ENCODE measurements at regions not wholly inside any gene's neighbourhood (a gene's known extent, or its start where the extent isn't known, plus 50 kb on each side); places are given as distances from the start of the nearest gene placed in this dataset.
A peak's percentile ranks its signal among the peaks of the same experiment; 100 is the strongest.
"Not testable (repeated sequence)": the region's sequence is repeated elsewhere in the genome, so short reads cannot be mapped to it uniquely, and the experiment has no call there.

DNA sequence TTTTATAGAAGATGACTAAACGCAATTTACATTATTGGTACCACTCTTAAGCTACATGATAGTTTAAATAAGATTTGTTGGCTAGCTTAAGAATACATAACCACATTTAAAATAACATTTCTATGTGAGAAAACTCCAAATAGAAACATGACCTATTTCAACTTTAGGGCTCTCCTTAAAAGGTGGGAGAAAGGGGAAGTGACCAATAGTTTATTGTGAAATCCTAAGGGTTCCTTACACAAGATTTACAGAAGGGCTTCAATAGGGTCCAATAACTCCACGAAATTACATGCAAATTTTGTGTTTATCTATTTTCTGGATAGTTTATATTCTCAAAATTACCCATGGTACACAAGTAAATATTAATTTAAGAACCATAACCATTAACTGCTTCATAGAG, 91.6 kb upstream of the DST start:
- Histone ChIP-seq H3K27me3 (ENCODE audit: control insufficient read depth, insufficient read depth, low read length) (no peaks in the 10 kb centered on the region), H3K36me3 (ENCODE audit: insufficient read depth, low read length) (peaks cover 17% of the 10 kb centered on the region), H3K4me2 (ENCODE audit: low read length) (no peak overlapping the region), H3K9ac (ENCODE audit: low read depth, low read length) (no peak overlapping the region), H3K4me3 (ENCODE audit: low read length) (no peak overlapping the region), H3K9me3 (replicated peaks; ENCODE audit: low read length) (no peaks in the 10 kb centered on the region), H3K4me1 (ENCODE audit: control insufficient read depth, insufficient read depth, low read length) (peaks cover 52% of the 10 kb centered on the region)

- Histone ChIP-seq H3K9me3 (replicated peaks; ENCODE audit: low read length) (no peaks in the 10 kb centered on the region), H3K4me1 (ENCODE audit: control insufficient read depth, insufficient read depth, low read length) (peaks cover 62% of the 10 kb centered on the region), H3K9ac (ENCODE audit: low read depth, low read length) (peak overlapping the region; percentile 23), H3K36me3 (ENCODE audit: insufficient read depth, low read length) (peaks cover 17% of the 10 kb centered on the region), H3K4me3 (ENCODE audit: low read length) (no peak overlapping the region), H3K4me2 (ENCODE audit: low read length) (peak overlapping the region; percentile 58), H3K27me3 (ENCODE audit: control insufficient read depth, insufficient read depth, low read length) (no peaks in the 10 kb centered on the region)
These were observed 90.6 kb upstream of the DST start for GRCh38 chr6:56733211-56733697.

DNA sequence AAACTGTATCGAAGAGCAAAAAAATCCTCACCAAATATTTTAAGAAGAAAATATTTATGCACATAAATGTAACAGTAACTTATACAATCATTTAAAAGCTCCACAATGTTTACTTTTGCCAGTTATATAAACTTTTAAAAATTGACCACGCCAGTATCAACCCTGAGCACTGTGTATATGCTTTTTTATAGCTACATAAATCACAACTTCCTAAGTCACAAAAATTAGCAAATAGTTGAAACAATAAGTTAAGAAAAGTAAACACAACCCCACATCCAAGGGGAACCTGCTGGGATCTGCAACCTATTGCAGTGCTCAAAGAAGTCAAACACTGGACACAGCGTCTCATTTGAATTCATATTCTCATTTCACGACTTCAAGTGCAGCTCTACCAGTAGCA, 89.8 kb upstream of the DST start:
- H3K9ac ChIP-seq (ENCODE audit: low read depth, low read length), result peak overlapping the region; percentile 26
- peak overlapping the region; percentile 58 for H3K4me2 ChIP-seq (ENCODE audit: low read length)
- peaks cover 70% of the 10 kb centered on the region for H3K4me1 ChIP-seq (ENCODE audit: control insufficient read depth, insufficient read depth, low read length)
- no peaks in the 10 kb centered on the region for H3K9me3 ChIP-seq (replicated peaks; ENCODE audit: low read length)
- no peak overlapping the region for H3K4me3 ChIP-seq (ENCODE audit: low read length)
- H3K27me3 ChIP-seq (ENCODE audit: control insufficient read depth, insufficient read depth, low read length), result no peaks in the 10 kb centered on the region
- peaks cover 17% of the 10 kb centered on the region for H3K36me3 ChIP-seq (ENCODE audit: insufficient read depth, low read length)

DNA sequence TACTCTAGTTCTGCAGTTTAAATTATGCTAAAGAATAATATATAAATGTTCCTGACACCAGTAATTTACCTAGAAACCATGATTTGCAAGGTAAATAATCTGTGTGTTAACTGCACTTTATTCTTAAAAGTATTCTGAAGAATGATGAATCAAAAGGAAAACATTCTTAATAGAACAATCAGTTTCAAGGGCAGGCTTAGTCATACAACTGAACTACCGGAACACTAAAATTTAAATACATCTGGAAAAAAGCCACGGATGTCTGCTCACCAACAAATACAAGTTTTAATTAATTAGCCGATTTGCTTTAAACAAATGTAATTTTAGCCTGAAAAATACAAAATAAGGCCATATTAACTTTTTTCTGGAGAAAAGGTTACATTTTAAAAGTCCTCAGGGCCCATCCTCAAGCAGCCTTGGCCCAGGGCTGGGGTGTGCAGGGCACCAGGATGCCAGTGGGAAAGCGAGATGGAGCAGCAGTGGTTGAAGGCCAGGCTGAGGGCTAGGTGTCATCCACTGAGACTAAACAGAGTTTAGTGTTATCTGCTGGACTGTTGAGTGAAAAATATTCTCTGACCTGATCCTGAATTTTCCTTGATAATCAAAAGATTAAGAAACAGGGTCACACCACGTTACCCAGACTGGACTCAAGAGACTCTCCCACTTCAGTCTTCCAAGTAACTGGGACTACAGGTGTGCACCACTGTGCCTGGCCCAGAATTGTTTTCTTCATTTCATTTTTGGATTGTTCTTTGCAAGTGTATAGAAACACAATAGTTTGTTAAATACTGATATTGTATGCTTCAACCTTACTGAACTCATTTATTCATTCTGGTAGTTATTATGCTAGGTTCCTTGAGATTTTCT, 88.2 kb upstream of the DST start:
- H3K9ac ChIP-seq (ENCODE audit: low read depth, low read length), result peak overlapping the region; percentile 77
- H3K9me3 ChIP-seq (replicated peaks; ENCODE audit: low read length), result no peaks in the 10 kb centered on the region
- peaks cover 17% of the 10 kb centered on the region for H3K36me3 ChIP-seq (ENCODE audit: insufficient read depth, low read length)
- H3K4me3 ChIP-seq (ENCODE audit: low read length), result peak overlapping the region; percentile 47
- no peaks in the 10 kb centered on the region for H3K27me3 ChIP-seq (ENCODE audit: control insufficient read depth, insufficient read depth, low read length)
- H3K4me2 ChIP-seq (ENCODE audit: low read length), result peak overlapping the region; percentile 70
- peaks cover 80% of the 10 kb centered on the region for H3K4me1 ChIP-seq (ENCODE audit: control insufficient read depth, insufficient read depth, low read length)

GRCh38 chr6:56729719-56730118, 87.0 kb upstream of the DST start:
- Histone ChIP-seq H3K27me3 (ENCODE audit: control insufficient read depth, insufficient read depth, low read length) (no peaks in the 10 kb centered on the region), H3K9me3 (replicated peaks; ENCODE audit: low read length) (no peaks in the 10 kb centered on the region), H3K4me2 (ENCODE audit: low read length) (peak overlapping the region; percentile 70), H3K4me1 (ENCODE audit: control insufficient read depth, insufficient read depth, low read length) (peaks cover 90% of the 10 kb centered on the region), H3K36me3 (ENCODE audit: insufficient read depth, low read length) (peaks cover 20% of the 10 kb centered on the region), H3K9ac (ENCODE audit: low read depth, low read length) (peak overlapping the region; percentile 77), H3K4me3 (ENCODE audit: low read length) (no peak overlapping the region)

DNA sequence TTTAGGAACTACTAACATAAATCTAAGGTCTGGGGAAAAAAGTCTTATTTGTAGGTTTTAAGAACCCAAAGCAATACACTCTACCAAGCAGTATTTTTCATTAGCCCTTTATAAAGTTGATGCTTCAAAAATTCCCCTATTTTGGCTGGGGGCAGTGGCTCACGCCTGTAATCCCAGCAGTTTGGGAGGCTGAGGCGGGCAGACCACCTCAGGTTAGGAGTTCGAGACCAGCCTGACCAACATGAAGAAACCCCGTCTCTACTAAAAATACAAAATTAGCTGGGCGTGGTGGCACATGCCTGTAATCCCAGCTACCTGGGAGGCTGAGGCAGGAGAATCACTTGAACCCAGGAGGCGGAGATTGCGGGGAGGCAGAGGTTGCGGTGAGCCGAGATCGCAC, 86.5 kb upstream of the DST start:
- not testable (repeated sequence) for H3K4me3 ChIP-seq (ENCODE audit: low read length)
- peaks cover 17% of the 10 kb centered on the region for H3K36me3 ChIP-seq (ENCODE audit: insufficient read depth, low read length)

GRCh38 chr6:56727097-56727850, 84.6 kb upstream of the DST start:
- Histone ChIP-seq H3K4me1 (ENCODE audit: control insufficient read depth, insufficient read depth, low read length) (peaks cover 77% of the 10 kb centered on the region), H3K4me3 (ENCODE audit: low read length) (no peak overlapping the region), H3K27me3 (ENCODE audit: control insufficient read depth, insufficient read depth, low read length) (no peaks in the 10 kb centered on the region), H3K4me2 (ENCODE audit: low read length) (no peak overlapping the region), H3K9me3 (replicated peaks; ENCODE audit: low read length) (no peaks in the 10 kb centered on the region), H3K9ac (ENCODE audit: low read depth, low read length) (peak overlapping the region; percentile 1), H3K36me3 (ENCODE audit: insufficient read depth, low read length) (peaks cover 6% of the 10 kb centered on the region)

More for the DNA sequence above, 86.5 kb upstream of the DST start:
- peaks cover 91% of the 10 kb centered on the region for H3K4me1 ChIP-seq (ENCODE audit: control insufficient read depth, insufficient read depth, low read length)
- H3K9ac ChIP-seq (ENCODE audit: low read depth, low read length), result peak overlapping the region; percentile 40
- H3K27me3 ChIP-seq (ENCODE audit: control insufficient read depth, insufficient read depth, low read length); H3K9me3 ChIP-seq (replicated peaks; ENCODE audit: low read length): not testable (repeated sequence)
- peak overlapping the region; percentile 70 for H3K4me2 ChIP-seq (ENCODE audit: low read length)

DNA sequence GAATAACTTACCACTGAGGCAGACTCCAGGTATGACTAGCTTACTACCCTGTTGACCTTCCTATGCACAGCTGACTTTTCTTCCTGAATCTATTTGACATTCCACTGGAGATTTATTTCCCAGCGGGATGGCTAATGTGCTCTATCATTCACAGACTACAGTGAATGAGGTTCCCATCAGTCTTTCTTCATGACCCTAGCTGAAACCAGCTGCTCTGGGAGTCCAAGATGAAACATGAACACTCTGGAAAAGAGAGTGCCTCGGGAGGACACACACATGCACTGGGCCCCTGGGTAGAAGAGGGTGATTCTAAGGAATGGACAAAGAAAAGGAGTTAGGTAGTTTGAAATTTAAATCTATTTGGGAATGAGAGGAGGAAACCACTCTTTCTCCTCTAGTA, 82.6 kb upstream of the DST start:
- peaks cover 58% of the 10 kb centered on the region for H3K4me1 ChIP-seq (ENCODE audit: control insufficient read depth, insufficient read depth, low read length)
- H3K4me2 ChIP-seq (ENCODE audit: low read length), result no peak overlapping the region
- H3K4me3 ChIP-seq (ENCODE audit: low read length), result no peak overlapping the region
- no peak overlapping the region for H3K9ac ChIP-seq (ENCODE audit: low read depth, low read length)
- H3K9me3 ChIP-seq (replicated peaks; ENCODE audit: low read length), result no peaks in the 10 kb centered on the region
- H3K36me3 ChIP-seq (ENCODE audit: insufficient read depth, low read length), result peaks cover 6% of the 10 kb centered on the region
- H3K27me3 ChIP-seq (ENCODE audit: control insufficient read depth, insufficient read depth, low read length), result no peaks in the 10 kb centered on the region

DNA sequence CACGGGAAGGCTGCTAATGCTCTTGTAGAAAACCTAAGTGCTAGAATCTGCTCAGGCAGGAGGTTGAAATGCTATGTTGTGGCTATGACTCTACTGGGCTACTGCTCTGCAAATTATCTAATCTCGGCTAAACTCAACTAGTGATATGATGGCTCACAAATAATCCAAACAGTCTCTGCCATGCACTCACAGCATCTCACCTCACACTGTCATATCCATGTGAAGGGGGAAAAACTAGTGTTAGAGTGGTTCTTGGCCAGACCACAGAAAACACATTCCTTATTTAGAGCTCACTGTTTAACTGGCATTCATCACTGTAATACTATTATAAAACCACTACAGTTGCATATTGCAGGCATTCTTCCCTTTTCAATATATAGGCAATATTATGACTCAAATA, 81.8 kb upstream of the DST start:
- peaks cover 6% of the 10 kb centered on the region for H3K36me3 ChIP-seq (ENCODE audit: insufficient read depth, low read length)
- no peak overlapping the region for H3K9ac ChIP-seq (ENCODE audit: low read depth, low read length)
- peaks cover 50% of the 10 kb centered on the region for H3K4me1 ChIP-seq (ENCODE audit: control insufficient read depth, insufficient read depth, low read length)
- H3K4me2 ChIP-seq (ENCODE audit: low read length), result peak overlapping the region; percentile 5
- no peaks in the 10 kb centered on the region for H3K9me3 ChIP-seq (replicated peaks; ENCODE audit: low read length)
- no peaks in the 10 kb centered on the region for H3K27me3 ChIP-seq (ENCODE audit: control insufficient read depth, insufficient read depth, low read length)
- H3K4me3 ChIP-seq (ENCODE audit: low read length), result no peak overlapping the region

GRCh38 chr6:56720882-56721281, 78.2 kb upstream of the DST start:
- Histone ChIP-seq H3K4me3 (ENCODE audit: low read length) (no peak overlapping the region), H3K36me3 (ENCODE audit: insufficient read depth, low read length) (peaks cover 6% of the 10 kb centered on the region), H3K27me3 (ENCODE audit: control insufficient read depth, insufficient read depth, low read length) (no peaks in the 10 kb centered on the region), H3K4me2 (ENCODE audit: low read length) (no peak overlapping the region), H3K9me3 (replicated peaks; ENCODE audit: low read length) (no peaks in the 10 kb centered on the region), H3K9ac (ENCODE audit: low read depth, low read length) (no peak overlapping the region), H3K4me1 (ENCODE audit: control insufficient read depth, insufficient read depth, low read length) (peaks cover 29% of the 10 kb centered on the region)

DNA sequence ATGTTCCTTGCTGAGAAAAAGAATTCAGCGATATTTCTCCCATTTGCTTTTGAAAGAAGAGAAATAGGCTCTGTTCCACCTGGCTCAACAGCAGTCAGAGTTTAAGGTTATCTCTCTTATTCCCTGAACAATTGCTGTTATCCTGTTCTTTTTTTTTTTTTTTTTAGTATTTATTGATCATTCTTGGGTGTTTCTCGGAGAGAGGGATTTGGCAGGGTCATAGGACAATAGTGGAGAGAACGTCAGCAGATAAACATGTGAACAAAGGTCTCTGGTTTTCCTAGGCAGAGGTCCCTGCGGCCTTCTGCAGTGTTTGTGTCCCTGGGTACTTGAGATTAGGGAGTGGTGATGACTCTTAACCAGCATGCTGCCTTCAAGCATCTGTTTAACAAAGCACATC, 77.5 kb upstream of the DST start:
- not testable (repeated sequence) for H3K4me2 ChIP-seq (ENCODE audit: low read length); H3K27me3 ChIP-seq (ENCODE audit: control insufficient read depth, insufficient read depth, low read length); H3K36me3 ChIP-seq (ENCODE audit: insufficient read depth, low read length); H3K9me3 ChIP-seq (replicated peaks; ENCODE audit: low read length); H3K9ac ChIP-seq (ENCODE audit: low read depth, low read length); H3K4me3 ChIP-seq (ENCODE audit: low read length)
- peaks cover 32% of the 10 kb centered on the region for H3K4me1 ChIP-seq (ENCODE audit: control insufficient read depth, insufficient read depth, low read length)
